Activated CD8-positive, alpha-beta memory T cell treated with anti-CD3 and anti-CD28 coated beads for 1 hour (primary cell): ENCODE measurements at regions not wholly inside any gene's neighbourhood (a gene's known extent, or its start where the extent isn't known, plus 50 kb on each side); places are given as distances from the start of the nearest gene placed in this dataset.

ENCODE experiments used
- DNase-seq, 2 donors: peaks; one replicate each; pipeline ENCODE4 v3.0.0-alpha.2; 2020; ENCODE audit warnings: low read depth in 1 of 2; ENCODE audit errors: extremely low read depth in 1 of 2

DNA sequence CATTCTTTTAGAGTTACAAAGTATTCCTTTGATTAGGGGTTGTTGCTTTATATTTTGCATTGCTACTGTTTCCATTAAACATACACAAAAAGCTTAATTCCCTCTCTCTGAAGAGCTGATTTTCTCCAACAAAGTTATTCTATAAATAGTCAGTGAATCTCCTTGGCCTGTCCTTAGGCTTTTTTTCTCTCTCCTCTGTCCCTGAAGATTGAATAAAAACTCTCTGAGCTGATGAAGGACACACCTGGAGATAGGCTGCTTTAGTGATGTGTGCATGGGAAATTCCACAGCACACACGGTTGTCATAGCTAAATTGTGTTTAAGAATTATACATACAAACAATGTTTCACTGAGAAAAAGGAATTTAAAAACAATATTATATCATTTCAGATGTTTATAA is 90.5 kb upstream of the TMEM106B start:
- no peak for DNase-seq

DNA sequence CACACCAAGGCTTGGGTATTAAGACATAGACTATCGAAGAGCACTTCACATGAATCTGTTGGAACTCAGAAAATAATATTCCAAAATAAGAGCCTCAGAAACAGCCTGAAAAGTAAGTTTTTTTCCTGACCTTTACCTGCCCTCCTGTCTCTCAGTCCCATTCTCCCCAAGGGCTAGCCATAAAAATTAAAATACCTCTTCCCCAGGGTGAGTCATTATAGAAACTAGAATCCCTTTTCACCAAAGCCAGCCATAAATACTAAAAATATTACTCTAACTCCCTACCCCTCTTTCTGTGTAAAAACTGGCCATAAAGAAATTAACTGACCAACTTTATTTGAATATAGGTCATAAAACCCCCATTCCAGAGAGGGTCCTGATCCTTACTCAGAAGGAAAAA is 87.9 kb upstream of the TMEM106B start:
- DNase-seq: no peak

DNA sequence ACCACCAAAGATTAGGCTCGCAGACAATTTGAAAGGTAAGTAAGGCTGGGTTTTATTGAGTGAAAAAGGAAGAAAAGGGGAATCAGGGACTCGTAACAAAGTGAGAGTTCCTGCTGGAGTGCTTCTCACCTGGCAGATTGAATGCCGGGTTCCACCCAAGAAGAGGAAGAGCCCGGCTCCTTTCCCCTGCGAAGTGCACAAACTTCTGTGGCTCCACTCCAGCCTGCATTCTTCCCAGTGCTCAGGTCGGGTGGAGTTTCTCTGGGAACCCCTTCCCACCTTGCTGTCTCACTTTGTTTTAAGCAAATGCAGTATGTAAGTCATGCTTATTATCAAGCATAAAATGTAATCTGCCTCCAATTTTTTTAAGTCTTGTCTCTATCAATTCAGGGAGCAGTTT is 87.1 kb upstream of the TMEM106B start:
- no peak for DNase-seq

DNA sequence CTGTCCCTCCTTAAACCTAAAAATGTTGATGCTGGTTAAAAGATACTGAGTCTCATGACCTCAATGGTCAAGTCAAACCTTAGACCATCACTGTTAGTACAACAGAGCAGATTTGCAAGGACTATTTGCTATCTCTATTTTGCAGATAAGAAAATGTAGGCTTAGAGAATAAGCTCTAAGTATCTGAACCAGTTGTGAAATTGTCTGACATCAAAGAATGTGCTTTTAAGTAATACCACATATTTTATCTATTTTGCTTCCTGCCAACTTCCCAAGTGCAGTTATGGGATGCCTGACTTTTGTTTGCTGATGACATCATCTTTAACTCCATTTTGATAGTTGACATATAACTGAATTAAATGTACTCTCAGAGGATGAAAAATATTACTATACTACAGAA is 83.6 kb upstream of the TMEM106B start:
- DNase-seq: no peak

DNA sequence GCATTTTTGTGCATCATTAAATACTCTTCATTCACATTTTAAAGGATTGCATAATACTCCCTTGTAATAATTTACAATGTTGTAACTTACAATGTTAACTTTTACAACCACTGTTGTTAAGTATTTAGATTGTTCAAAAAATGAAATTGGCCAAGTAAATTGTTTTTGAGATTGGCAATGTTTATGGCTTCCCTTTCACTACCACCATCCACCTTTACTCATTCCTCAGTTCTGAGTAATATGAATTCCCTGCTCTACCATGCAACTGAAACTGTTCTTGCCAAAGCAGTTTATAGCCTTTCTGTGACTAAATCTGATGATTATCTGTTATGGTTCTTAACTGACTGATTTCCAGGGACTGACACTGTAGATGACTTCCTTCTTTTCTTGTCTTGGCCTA is 80.5 kb upstream of the TMEM106B start:
- DNase-seq: no peak

DNA sequence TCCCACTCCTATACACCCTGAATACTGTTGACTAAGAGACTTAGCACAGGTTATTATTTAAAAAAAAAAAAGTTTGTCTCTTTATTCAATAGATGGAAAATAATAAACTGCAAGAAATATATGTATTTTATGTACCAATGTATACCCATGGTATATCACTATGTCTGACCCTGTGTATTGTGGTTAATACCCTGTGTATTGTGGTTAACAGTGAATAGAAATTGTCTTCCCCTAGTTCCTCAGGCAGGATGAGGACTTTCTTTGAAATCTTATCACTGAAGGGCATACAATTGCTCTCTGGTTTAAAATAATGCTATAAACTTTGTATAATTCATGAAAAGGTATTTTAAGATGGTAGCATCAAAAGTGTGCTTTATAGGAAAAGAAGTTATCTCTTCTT is 80.0 kb upstream of the TMEM106B start:
- DNase-seq: no peak

DNA sequence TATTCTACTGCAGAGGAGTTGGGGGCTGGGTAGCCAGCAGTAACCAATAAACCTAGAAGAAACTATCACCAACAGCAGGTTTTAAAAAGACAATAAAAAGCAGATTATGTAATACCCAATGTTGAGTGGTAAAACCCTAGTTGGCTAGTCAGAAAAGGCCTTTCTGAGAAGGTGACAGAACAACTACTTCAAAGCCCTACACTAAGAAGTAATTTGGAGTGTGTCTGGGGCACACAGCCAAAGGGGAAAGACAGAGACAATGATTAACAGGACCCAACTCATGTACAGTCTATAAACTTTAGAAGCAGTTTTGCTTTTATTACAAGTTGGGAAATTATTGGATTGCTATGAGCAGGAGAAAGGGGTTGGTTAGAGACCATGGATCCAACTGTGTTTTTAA is 77.2 kb upstream of the TMEM106B start:
- no peak for DNase-seq

DNA sequence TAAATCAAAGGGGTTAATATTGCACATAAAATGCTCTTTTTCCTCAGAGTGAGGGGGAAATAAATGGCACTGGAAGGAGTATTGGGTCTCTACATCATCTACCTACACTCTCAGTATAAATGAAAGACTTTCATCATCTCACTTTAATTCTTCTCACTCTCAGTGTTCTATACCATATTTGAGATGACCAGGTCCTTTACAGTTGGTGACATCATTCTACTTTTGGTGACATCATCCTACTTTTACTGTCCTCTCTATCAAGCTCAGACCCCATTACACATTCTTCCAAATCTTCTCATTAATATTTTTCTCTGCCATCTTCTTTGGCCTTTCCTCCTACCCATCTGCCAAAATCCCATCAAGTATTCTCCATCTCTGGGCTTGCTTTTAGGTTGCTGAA is 74.6 kb upstream of the TMEM106B start:
- no peak for DNase-seq

DNA sequence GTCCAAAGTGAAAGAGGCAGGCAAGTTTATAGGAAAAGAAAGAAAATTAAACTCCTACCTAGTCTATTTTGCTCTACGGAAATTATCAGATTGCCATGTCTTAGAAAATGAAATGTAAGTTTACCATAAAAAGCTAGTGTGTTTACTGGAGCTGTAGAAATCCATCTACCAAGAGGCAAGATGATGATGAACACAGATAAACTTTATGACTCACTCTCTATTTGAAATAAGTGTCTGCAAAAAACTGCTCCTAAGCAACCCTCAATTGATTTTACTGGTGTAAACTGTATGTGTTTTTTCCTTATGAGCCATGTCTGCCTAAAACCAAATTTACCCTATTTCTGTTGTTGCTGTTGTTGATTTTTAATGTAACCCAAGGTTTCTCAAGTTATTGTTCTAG is 73.8 kb upstream of the TMEM106B start:
- DNase-seq: no peak

DNA sequence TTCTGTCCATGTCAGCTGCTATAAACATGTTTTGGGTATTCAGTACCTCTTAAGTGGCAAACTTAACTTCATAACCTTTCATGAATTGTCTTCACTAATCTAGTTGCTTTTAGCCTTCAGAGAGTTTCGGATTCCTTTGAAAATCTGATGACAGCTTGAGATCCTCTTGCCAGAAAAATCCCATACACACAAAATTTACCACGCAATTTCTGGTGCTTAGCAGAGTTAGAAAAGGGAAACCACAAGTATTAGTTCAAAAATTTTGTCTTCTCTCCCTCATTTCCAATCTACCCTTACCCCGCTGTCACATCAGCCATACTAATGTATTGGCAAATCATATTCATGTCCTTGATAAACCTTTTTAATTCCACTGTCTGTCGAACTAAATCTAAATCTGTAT is 72.7 kb upstream of the TMEM106B start:
- DNase-seq: no peak

DNA sequence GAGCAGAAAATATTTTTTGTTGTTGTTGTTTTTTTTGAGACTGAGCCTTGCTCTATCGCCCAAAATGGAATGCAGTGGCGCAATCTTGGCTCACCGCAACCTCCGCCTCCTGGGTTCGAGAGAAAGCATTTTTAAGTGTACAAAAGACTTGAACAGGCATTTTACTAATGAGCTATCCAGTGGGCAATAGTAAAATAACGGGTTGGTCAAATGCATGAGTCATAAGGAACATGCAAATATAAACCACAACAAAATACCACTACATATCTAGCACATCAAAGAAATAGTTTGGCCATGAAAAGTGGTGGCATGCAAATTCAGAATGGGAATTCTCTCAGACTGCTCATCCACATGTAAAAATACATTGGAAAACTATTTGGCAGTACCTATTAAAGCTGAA is 71.7 kb upstream of the TMEM106B start:
- DNase-seq: no peak

DNA sequence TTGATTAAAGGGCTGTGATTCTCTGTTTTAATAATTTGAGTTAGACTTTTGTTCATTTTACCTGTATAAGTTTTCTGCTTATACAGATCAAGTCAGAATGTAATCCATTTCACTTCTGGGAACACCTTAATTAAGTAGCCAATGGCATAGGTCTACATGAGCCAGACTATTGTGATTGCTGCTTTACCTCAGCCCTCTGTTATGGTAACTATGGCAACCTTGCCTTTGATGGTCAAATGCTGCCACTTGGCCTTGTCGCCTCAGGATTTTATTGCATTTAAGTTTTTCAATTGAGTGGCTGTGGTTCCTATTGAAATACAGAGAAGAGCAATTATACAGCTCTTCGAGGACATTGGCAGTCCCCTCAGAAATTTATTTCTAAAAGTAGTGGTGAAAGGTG is 64.3 kb upstream of the TMEM106B start:
- DNase-seq: no peak

DNA sequence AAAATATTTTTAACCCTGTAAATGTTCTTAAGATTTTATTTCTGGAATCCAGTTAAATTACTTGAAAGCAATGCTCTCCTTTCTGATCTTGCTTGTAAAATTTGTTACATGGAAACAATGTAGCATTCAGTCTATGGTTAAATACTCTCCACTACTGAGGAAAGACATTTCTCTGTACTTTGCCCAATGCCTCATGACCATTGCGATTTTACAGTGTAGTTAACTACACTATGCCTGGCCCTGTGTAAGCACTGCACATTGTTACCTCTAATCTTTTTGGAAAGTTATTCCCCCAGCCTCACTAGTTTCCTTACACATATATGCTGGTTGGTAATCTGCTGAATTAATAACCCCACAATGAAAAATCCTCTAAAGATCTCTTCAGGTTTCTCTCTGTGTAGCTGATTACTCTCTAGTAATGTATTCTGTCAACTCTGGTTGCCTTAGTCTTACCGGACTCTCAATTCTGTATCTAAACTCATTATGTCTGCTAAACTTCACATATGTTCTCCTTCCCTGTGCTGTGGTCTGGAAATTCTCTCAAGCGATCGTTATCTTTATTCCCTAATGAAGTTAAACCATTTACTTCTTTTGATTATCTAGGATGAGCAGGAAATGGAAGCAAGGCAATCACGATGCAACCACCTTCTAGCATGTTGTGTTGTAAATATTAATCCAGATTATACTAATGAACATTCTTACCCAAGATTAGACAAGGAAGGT is 58.7 kb upstream of the TMEM106B start:
- no peak for DNase-seq

DNA sequence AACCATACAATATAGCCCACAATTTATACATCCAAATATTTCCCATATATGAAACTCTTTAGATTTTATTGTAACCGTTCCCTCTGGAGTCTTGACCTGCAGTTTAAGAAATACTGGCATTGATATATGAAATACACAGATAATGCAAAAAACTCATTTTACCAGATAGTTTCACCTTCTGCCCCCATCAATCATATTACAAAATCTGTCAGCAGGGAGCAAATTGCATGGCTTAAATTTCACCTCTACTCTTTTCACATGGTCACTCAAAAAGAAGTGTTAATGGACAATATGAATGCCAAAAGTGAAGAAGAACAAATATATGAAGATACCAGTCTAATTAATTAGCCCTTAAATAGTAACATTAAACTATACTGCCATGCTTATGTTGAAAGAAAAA is 57.0 kb upstream of the TMEM106B start:
- no peak for DNase-seq

DNA sequence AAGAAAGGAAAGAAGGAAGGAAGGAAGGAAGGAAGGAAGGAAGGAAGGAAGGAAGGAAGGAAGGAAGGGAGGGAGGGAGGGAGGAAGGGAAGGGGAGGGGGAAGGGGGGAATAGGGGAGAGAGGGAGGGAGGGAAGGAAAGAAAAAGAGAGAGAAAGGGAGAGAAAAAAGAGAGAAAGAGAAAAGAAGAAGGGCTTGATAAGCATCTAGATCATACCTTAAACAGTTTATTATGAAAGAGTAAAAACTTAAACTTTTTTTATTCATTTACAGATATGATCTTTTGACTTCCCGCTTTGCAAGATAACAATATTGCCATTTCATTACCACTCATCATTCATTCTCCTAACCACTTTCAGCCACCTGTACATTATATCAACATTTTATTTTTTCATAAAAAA is 53.6 kb upstream of the TMEM106B start:
- no peak for DNase-seq

DNA sequence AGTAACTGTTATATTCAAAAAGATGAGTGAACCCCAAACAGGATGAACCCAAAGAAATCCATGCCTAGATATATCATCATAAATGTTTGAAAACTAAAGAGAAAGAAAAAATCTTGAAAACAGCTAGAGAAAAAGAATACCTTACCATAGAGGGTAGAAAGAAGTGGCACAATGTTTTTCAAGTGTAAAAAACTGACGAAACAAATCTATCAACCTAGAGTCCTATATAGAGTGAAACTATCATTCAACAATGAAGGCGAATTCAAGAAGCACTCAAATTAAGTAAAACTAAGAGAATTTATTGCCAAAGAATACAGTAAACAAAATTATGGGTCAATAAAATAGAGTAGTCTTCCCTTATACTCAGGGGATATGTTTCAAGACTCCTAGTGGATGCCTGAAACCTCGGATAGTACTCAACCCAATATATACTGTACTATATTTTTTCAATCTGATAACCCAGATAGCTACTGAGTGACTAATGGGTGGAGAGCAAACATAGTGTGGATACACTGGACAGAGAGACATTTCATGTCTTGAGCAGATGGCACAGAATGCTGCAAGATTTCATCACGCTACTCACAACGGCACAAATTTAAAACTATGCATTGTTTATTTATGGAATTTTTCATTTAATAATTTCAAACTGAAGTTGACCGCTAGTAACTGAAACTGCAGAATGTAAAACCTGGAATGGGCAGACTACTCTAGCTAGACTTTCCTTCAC is 52.6 kb upstream of the TMEM106B start:
- DNase-seq: no peak

DNA sequence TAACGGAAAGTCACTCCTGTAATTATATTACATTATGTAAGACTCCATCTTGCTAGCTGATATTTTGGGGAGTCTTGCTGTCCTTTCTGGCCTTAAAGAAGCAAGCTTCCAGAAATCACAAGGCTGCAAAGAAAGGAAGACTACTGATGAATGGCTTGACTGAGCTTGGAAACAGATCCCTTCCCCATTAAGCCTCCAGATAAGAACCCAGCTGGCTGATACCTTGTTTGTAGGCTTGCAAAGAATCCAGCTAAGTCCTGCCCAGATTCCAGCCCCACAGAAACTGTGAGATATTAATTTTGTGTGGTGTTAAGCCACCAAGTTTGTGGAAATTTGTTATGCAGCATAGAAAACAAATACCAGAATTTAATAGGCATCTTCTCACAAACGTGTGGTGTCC is 49.9 kb upstream of the TMEM106B start:
- DNase-seq: no peak
